ENCODE measurements at regions not wholly inside any gene's neighbourhood (a gene's known extent, or its start where the extent isn't known, plus 50 kb on each side); places are given as distances from the start of the nearest gene placed in this dataset.

GRCh38 chr15:93299675-93300074 lies 210.7 kb upstream of the RGMA start:
- no peak for DNase-seq (ENCODE audit: extremely low read depth in 1 of 2, low read depth in 1 of 2)

GRCh38 chr15:93298901-93299300 lies 209.9 kb upstream of the RGMA start:
- no peak for DNase-seq (ENCODE audit: extremely low read depth in 1 of 2, low read depth in 1 of 2)

- DNase-seq (ENCODE audit: extremely low read depth in 1 of 2, low read depth in 1 of 2): no peak
Measured at GRCh38 chr15:93296759-93297500, 207.9 kb upstream of the RGMA start.

GRCh38 chr15:93294896-93295295 lies 205.9 kb upstream of the RGMA start:
- no peak for DNase-seq (ENCODE audit: extremely low read depth in 1 of 2, low read depth in 1 of 2)

GRCh38 chr15:93294066-93294465 lies 205.1 kb upstream of the RGMA start:
- no peak for DNase-seq (ENCODE audit: extremely low read depth in 1 of 2, low read depth in 1 of 2)

- DNase-seq (ENCODE audit: extremely low read depth in 1 of 2, low read depth in 1 of 2): no peak
Measured at GRCh38 chr15:93291380-93291779, 202.4 kb upstream of the RGMA start.

- no peak for DNase-seq (ENCODE audit: extremely low read depth in 1 of 2, low read depth in 1 of 2)
Measured at GRCh38 chr15:93290618-93290946, 201.6 kb upstream of the RGMA start.

- no peak for DNase-seq (ENCODE audit: extremely low read depth in 1 of 2, low read depth in 1 of 2)
Measured at GRCh38 chr15:93289941-93290617, 201.1 kb upstream of the RGMA start.

GRCh38 chr15:93288728-93289294 lies 199.8 kb upstream of the RGMA start:
- no peak for DNase-seq (ENCODE audit: extremely low read depth in 1 of 2, low read depth in 1 of 2)

GRCh38 chr15:93286446-93286845 lies 197.4 kb upstream of the RGMA start:
- no peak for DNase-seq (ENCODE audit: extremely low read depth in 1 of 2, low read depth in 1 of 2)

- DNase-seq (ENCODE audit: extremely low read depth in 1 of 2, low read depth in 1 of 2): no peak
Measured at GRCh38 chr15:93283854-93284253, 194.8 kb upstream of the RGMA start.

- DNase-seq (ENCODE audit: extremely low read depth in 1 of 2, low read depth in 1 of 2): no peak
Measured at GRCh38 chr15:93282808-93283207, 193.8 kb upstream of the RGMA start.

GRCh38 chr15:93278783-93279182 lies 189.8 kb upstream of the RGMA start:
- DNase-seq (ENCODE audit: extremely low read depth in 1 of 2, low read depth in 1 of 2): no peak

GRCh38 chr15:93278006-93278405 lies 189.0 kb upstream of the RGMA start:
- no peak for DNase-seq (ENCODE audit: extremely low read depth in 1 of 2, low read depth in 1 of 2)

- DNase-seq (ENCODE audit: extremely low read depth in 1 of 2, low read depth in 1 of 2): no peak
Measured at GRCh38 chr15:93274257-93274656, 185.2 kb upstream of the RGMA start.

- DNase-seq (ENCODE audit: extremely low read depth in 1 of 2, low read depth in 1 of 2): no peak
Measured at GRCh38 chr15:93271871-93272270, 182.9 kb upstream of the RGMA start.

GRCh38 chr15:93270937-93271467 lies 182.0 kb upstream of the RGMA start:
- no peak for DNase-seq (ENCODE audit: extremely low read depth in 1 of 2, low read depth in 1 of 2)

- DNase-seq (ENCODE audit: extremely low read depth in 1 of 2, low read depth in 1 of 2): no peak
Measured at GRCh38 chr15:93268066-93268465, 179.1 kb upstream of the RGMA start.

- DNase-seq (ENCODE audit: extremely low read depth in 1 of 2, low read depth in 1 of 2): no peak
Measured at GRCh38 chr15:93266291-93266690, 177.3 kb upstream of the RGMA start.

- no peak for DNase-seq (ENCODE audit: extremely low read depth in 1 of 2, low read depth in 1 of 2)
Measured at GRCh38 chr15:93265111-93265556, 176.1 kb upstream of the RGMA start.

- DNase-seq (ENCODE audit: extremely low read depth in 1 of 2, low read depth in 1 of 2): no peak
Measured at GRCh38 chr15:93261845-93262244, 172.8 kb upstream of the RGMA start.

- DNase-seq (ENCODE audit: extremely low read depth in 1 of 2, low read depth in 1 of 2): no peak
Measured at GRCh38 chr15:93257920-93258319, 168.9 kb upstream of the RGMA start.
